Cerebellar cortex (tissue), 1 donor: ENCODE measurements at regions not wholly inside any gene's neighbourhood (a gene's known extent, or its start where the extent isn't known, plus 50 kb on each side); places are given as distances from the start of the nearest gene placed in this dataset.
A peak's percentile ranks its signal among the peaks of the same experiment; 100 is the strongest.
"Not testable (repeated sequence)": the region's sequence is repeated elsewhere in the genome, so short reads cannot be mapped to it uniquely, and the experiment has no call there.

Experiments used
- DNase-seq: peaks from one replicate; pipeline ENCODE4 v3.0.0-alpha.2; 2015; ENCODE audit warnings: low spot score

DNA sequence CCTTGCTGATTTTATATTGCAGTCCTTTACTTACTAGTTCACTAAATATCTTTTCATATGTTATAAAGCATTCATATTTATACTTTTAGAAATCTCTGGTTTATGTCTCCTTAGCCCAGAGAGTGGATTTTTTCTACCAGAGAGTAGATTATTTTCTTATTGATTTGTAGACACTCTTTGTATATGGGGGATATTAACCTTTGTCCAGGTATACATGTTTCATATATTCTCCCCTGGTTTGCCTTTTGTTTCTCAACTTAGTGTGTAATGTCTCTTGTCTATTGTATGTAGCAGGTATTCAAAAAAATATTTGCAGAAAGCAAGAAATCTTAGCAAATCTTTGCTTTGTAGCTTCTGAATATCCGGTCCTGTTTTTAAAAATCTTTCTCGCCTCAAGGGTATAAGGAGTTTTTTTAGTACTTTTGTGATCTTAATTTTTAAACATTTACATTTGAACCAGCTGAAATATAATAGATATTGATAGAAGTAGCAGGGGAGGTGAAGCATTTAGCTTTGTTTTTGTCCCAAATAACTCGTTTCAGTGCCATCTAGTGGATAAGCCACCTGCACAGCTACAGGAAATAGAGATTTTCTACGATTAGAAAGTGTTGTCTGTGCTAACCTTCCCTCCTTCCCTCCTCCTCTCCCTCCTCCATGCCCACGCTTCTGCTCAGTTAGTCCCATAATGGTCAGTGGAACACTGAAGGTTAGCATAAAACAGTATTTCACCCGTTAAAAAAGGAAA is 97.0 kb downstream of the PHETA1 start:
- peak; percentile 5 for DNase-seq

DNA sequence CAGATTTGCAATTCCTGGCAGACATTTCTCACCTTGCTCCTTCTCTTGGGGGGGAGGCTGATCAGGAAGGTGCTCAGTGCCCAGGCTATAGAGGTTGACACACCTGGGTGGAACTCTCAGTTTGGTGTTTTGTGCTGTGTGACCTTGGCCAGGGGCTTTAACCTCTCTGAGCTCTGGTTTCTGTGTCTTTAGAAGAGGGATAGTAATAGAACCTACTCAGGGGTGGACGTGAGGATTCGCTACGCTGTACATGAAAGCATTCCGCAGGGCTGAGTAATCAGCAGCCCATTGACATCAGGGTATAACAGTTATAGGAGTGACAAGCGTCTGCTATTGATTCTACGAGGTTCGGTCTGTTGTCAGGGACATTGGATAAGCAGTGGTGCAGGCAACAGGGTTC is 98.1 kb downstream of the PHETA1 start:
- DNase-seq, result no peak

DNA sequence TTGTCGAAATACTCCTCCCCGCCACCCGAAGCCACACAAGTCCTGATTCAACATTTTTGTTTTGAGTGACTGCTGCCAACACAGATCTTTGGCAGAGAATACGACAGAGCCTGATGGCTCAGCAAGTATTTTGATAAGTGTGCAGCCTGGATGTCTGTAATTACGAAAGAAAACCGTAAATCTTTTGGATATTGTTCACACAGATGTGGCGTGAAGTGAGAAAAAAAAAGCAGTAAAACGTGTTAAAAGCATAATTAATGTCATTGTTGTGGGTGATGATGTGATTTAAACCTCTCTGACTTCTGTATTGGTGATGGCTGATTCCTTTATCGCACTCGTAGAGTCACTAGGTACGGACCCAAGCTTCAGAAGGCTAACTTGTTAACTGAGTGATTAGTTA is 98.7 kb downstream of the PHETA1 start:
- DNase-seq, result no peak

DNA sequence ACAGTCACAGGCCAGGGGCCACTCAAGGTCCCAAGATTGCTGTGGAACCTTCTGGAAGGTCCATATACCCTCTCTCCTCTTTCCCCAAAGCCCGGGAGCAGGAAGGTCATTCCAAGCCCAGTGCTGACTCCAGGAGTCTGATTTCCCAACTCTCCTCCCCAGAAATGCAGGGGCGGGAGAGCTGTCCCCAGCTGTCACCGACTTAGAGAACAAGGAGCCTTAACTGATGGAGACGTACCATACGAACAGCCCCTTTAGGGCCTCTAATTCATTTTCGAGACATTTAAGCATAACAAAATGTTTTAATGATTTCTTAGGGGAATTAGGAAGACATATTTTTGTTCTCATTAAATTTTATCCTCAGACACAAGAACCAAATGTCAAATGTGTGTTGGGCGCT is 99.2 kb downstream of the PHETA1 start:
- no peak for DNase-seq

DNA sequence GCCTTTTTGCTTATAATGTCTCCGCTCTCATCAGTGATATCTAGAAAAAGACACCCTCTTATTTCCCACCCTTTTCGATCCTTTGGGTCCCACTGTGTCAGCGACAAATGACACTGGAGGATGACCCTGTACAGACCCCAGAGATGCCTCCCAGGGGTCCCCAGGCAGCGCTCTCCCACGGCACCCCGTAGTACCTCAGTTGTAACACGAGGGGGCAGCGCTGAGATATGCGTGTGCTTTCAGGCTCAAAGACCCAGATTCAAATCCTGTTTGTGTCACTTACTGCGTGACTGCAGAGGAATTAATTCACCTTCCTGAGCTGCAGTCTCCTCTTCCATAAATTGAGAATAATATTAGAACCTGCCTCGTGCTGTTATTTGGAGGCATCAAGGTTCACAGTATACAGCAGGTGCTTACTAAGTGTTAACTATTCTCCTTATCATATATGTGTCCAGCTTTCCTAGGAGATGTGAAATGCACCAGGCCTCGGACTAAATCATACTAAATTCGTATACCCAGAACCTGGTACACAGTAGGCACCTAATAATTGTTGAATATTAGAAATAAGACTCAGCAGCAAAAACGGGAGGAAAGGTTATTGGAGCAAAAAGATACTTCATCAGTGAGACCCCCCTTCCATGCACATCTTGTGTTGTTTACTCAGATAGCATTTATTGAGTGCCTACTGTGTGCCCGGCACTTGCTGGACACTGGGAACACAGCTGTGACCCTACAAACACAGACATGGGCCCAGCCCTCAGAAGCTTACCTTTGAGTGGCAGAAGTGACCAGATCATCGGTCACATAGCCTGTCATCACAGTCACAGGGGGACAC is 99.9 kb downstream of the PHETA1 start:
- DNase-seq, result no peak

DNA sequence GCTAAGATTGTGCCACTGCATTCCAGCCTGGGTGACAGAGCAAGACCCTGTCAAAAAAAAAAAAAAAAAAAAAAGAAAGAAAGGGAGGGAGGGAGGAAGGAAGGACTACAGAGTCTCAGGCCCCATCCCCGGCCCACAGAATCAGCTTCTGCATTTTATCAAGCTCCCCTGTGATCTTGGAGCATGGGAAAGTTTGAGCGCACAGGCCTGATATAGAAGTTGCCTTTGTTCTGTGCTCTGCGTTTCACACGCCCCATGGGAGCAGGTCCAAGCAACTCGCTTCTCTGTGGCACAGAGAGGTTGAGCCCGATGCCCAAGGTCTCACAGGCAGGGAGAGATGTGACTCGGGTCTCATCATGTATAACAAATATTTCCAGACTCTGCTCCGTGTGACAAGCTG is 101.8 kb downstream of the PHETA1 start:
- no peak for DNase-seq

DNA sequence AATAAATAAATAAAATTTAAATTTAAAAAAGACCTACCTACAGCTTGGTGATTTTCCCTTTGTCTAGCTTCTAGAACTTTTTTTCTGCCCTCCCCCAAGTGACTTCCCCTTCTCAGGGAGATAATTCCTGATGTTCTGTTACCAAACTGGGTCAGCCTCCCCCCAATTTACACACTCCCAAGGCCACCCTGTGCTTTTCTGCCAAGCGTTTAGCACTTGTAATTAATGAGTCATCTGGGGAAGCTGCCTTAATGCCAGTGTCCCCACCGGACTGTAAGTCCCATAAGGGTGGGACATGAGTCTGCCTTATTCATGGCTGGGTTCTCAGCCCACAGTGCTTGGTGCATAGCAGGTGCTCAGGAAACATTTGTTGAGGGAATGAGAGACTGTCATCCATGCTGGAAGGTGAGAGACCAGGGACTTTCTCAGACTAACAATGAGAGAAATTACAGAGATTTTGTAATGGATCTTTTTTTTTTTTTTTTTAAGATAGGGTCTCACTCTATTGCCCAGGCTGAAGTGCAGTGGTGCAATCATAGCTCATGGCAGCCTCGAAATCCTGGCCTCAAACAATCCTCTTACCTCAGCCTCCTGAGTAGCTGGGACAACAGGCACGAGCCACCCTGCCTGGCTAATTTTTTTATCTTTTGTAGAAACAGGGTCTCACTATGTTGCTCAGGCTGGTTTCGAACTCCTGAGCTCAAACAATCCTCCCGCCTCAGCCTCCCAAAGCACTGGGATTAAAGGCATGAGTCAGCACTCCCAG is 106.8 kb downstream of the PHETA1 start:
- DNase-seq, result no peak

DNA sequence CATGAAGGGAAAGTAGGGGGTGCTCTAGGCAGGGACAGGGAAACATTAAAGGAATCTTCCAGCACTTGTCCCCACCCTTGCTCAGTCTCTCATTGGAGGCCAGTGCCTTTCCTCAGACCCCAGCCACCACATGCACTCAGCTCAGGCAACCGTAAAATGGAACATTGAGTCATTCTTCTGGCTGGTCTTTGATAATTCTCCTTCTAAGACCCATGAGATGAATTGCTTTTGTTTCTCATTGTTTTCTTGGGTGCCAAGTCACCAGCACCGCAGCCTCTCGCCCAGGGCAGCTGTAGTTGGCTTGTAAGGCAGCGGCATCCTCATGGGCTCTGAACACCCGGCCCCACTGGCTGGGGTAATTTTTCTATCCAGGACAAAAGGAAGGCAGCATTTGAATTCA is 108.2 kb downstream of the PHETA1 start:
- no peak for DNase-seq

DNA sequence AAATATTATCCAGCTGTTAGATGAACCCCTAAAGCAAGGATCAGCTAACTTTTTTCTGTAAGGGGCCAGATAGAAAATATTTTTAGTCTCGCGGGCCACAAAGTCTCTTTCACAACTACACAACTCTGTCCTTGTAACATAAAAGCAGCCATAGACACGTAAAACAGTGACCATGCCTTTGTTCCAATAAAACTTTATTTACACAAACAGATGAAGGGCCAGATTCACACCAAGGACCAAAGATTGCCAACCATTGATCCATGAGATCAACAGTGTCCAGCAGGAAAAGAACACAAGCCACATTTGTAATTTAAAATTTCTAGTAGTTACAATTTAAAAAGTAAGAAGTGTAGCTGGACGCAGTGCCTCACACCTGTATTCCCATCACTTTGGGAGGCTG is 109.7 kb downstream of the PHETA1 start:
- DNase-seq, result no peak

DNA sequence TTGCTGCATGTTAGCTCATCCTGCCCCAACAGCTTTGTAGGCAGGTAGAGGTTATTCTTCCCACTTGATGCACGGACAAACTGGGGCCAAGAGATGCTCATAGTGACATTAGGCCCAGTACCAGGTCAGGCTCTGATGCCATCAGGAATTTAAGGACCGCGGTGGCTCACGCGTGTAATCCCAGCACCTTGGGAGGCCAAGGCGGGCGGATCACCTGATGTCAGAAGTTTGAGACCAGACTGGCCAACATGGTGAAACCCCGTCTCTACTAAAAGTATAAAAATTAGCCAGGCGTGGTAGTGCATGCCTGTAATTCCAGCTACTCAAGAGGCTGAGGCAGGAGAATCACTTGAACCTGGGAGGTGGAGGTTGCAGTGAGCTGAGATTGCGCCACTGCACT is 110.8 kb downstream of the PHETA1 start:
- not testable (repeated sequence) for DNase-seq

DNA sequence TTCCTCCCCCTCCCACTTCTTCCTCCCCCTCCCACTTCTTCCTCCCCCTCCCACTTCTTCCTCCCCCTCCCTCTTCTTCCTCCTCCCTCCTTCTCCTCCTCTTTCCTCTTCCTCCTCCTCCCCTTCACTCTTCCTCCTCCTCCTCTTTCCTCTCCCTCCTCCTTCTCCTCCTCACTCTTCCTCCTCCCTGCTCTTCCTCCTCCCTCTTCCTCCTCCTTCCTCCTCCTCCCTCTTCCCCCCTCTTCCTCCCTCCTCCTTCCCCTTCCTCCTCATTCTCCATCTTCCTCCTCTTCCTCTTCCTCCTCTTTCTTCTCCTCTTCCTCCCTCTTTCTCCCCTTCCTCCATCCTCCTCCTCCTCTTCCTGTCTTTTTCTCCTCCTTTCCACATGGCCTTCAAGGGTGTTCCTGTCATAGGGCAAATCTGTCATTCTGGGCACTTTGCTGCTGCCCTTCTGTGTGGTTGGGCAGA is 111.4 kb downstream of the PHETA1 start:
- DNase-seq, result no peak

DNA sequence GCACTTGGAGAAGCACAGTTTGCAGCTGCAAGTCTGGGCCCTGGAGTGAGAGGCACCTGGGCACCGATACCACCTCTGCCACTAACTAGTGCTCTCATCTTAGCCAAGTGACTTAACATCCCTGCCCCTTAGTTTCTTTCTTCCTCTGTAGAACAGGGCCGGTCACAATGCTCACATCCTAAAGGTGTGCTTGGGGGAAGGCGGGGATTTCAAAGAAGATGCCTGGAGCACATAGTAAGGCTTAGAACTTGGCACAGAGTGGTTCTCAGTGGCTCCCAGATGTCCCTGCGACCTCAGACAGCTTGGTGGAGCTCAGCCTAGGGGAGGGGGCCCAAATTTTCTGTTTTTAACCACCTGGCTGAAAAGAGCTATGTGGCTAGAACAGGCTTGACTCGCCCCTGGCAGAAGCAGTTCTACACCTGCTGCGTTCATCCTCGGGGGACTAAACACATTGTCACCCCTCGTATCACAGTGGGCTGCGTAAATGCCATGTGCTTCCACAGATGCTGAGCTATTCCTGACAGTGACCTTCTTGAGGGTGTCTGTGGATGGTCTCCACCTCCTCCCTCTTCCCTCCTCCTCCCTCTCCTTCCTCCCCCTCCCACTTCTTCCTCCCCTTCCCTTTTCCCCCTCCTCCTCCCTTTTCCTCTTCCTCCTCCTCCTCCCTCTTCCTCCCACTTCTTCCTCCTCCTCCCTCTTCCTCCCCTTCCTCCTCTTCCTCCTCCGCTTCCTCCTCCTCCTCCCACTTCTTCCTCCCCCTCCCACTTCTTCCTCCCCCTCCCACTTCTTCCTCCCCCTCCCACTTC is 112.1 kb downstream of the PHETA1 start:
- no peak for DNase-seq

DNA sequence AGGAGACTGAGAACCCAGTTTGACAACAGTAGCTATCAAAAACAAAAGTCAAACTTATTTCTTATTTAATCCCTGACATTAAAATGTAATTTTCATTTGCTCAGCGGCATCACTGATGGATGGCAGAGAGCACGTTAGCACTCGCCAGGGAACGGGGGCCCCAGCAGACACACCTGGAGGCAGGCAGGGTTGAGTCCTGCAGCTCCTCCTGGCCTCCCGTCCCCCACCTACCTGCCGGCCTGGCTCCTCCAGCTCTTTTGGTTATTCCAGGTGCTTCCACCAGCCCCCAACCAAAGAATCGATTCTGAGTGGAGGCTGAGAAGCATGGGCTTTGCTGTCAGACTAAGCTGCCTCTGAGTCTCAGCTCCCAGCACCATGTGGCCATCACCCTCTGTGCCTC is 113.6 kb downstream of the PHETA1 start:
- no peak for DNase-seq

DNA sequence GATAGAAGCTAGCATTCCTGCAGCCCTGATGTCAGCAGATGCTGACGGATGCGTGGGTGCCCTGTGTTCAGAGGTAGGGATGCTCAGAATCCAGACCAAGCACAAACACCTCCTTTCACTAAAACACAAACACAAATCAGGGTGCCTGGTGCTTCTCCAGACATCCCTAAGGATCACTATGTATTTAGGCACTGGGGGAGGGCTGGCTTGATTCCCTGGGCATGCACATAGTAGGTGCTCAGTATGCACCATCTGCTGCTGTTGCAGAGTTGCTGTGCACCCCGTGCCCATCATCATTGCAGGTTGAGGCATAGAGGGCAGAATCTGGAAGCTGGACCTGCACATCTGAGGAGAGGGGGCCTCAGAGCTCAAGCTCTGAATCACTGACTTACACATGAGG is 114.8 kb downstream of the PHETA1 start:
- no peak for DNase-seq

DNA sequence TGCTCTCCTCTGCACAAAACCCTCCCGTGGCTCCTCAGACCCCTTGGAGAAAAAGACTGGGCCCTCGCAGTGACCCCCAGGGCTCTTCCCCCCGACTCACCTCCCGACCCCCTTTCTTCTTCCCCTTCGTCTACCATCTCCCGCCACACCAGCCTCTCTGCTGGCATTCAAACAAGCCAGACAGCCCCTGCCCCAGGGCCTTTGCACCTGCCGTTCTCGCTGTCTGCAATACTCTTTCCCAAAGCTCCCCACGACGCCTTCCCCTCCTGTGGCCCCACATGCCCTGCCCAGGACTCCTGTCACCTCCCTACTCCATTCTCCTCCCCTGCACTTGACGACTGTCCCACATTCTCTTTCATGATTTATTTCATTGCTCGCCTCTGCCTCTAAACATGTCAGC is 115.7 kb downstream of the PHETA1 start:
- DNase-seq, result no peak

DNA sequence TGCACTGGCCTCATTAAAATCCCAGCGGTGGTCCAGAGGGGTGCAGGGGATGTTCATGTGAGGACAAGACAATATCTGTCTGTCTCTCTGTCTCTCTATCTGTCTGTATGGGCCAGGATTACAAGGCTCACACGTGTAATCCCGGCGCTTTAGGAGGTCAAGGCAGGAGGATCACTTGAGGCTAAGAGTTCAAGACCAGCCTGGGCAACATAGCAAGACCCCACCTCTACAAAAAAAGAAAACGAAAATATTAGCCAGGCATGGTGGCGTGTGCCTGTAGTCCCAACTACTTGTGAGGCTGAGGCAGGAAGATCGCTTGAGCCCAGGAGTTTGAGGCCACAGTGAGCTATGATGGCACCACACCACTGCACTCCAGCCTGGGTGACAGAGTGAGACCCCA is 117.1 kb downstream of the PHETA1 start:
- DNase-seq, result no peak

DNA sequence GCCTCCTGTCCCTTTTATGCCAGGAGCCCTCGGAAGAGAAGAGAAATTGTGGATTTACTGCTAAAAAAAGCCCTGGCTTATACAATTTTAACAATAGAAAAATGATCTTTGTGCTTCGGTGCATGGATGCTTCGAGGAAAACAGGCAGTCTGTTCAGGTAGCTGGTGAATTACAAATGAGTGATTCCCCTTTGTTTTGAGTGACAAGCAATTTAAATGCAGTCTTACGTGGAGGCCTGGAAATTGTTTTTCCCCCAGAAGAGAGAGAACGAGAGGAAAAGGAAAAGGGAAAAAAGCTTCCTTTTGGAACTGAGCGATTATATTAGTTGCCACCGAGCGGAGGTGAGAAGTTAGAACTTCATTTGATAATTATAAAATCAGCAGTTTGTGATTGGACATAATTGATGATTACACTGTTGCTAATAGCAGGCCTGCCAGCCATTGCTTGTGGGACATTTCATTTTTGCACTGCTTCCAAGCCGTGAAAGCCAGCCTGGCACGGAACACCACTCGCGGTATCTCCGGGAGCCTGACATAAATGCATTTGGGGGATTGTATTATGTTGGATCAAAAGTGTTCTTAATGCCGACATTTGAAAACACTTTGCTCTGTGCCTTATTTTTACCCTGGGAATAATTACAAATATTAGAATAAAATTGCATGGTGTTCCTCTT is 117.7 kb downstream of the PHETA1 start:
- no peak for DNase-seq

DNA sequence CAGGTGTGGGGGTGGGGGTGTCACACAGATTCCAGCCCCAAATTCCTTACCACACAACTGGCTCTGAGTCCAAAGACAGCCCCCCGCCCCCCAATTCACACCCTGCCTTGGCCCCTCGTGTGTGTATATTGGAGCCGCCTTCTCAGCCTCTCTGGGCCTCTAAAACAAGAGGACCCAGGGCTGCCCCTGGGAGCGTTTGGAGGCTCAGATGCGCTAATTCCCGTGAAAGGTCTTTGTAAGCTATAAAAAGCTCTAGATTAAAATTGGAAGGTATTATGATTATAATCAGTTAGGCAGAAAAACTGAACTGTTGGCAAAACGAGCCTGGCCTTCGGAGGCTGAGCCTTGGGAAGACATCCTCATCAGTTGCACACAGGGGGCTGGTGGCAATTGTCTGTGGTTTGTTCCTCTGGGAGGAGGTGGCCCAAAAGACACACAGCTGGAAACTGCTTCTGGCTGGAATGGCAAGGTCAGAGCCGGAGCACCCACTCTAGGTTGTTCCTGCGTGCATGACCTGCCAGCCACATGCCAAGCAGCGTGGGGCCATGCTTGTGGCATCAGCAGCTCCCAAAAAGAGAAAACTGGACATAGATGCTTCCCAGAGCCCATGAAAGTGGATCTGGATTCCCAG is 118.5 kb downstream of the PHETA1 start:
- DNase-seq, result no peak

DNA sequence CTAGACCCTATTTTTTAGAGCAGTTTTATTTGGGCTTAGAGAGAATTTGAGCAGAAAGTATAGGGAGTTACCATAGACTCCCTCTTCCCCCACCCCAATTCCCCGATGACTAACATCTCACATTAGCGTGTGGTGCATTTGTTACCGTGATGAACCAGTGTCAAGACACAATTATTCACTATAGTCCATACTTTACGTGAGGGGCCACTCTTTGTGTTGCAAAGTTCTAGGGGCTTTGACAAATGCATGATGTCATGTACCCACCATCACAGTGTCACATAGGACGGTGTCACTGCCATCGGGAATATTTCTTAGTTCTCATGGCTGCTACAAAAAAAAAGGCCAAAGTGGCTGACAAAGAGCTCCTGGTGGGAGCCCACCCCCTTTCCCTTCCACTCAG is 119.1 kb downstream of the PHETA1 start:
- no peak for DNase-seq

DNA sequence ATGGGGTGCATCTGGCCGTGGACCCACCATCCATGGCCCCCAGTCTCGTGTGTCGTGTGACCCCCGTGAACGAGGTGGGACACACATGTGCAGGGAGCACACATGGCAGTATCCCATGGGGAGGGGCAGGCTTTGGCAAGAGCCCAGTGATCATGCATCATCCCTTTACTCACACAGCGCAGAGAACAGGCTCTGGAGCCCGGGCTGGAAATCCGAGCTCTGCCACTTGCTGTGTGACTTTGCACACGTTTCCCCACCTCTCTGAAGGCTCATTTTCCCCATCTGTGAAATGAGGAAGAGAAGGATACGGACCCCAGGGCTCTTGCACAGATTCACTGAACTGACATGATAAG is 119.9 kb downstream of the PHETA1 start:
- DNase-seq, result no peak
